Ishikawa (cell line): ENCODE measurements at regions not wholly inside any gene's neighbourhood (a gene's known extent, or its start where the extent isn't known, plus 50 kb on each side); places are given as distances from the start of the nearest gene placed in this dataset.

Source experiments
- CEBPB ChIP-seq: IDR thresholded peaks from 2 replicates; pipeline ENCODE4 v1.6.1; 2012
- EGR1 ChIP-seq: IDR thresholded peaks from 2 replicates; pipeline ENCODE4 v1.6.1; 2012
- EP300 ChIP-seq: IDR thresholded peaks from 2 replicates; pipeline ENCODE4 v1.6.1; 2012; ENCODE audit warnings: borderline replicate concordance
- NFIC ChIP-seq: IDR thresholded peaks from 2 replicates; pipeline ENCODE4 v1.6.1; 2012
- RAD21 ChIP-seq: IDR thresholded peaks from 2 replicates; pipeline ENCODE4 v1.6.1; 2012; ENCODE audit warnings: low read depth
- TAF1 ChIP-seq: IDR thresholded peaks from 2 replicates; pipeline ENCODE4 v1.6.1; 2012; ENCODE audit warnings: low read depth, mild to moderate bottlenecking
- TCF12 ChIP-seq: IDR thresholded peaks from 2 replicates; pipeline ENCODE4 v1.6.1; 2012; ENCODE audit warnings: low read depth
- TEAD4 ChIP-seq: IDR thresholded peaks from 2 replicates; pipeline ENCODE4 v1.6.1; 2012
- YY1 ChIP-seq: IDR thresholded peaks from 2 replicates; pipeline ENCODE4 v1.6.1; 2012; ENCODE audit warnings: low read depth
- ZBTB7A ChIP-seq: IDR thresholded peaks from 2 replicates; pipeline ENCODE4 v1.6.1; 2012; ENCODE audit warnings: low read depth
- TF ChIP-seq, protein P1 (sequence below): IDR thresholded peaks from 2 replicates; pipeline ENCODE4 v1.6.1; 2012; ENCODE audit warnings: low read depth, mild to moderate bottlenecking
- TF ChIP-seq, protein P2 (sequence below): IDR thresholded peaks from 2 replicates; pipeline ENCODE4 v1.6.1; 2012
- TF ChIP-seq, protein P3 (sequence below): IDR thresholded peaks from 2 replicates; pipeline ENCODE4 v1.6.1; 2012

DNA sequence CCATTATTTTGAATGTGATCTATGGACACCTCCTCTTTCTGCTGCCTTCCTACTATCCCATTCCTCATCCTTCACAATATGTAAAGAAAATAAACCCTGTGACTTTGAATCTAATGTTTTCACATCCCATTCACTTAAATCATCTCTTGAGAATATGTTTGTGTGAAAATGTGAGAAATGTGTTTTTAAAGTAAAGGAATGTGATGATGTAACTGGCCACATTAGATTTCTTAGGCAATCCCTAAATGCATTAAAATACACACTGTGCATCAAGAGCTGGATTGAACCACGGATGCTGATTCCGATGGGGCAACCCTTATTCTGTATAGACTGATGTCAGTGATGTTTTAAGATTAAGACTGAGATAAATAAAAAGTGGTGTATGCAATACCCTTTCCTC, 558.9 kb upstream of the TENM3 start:
- TF ChIP-seq CEBPB (no peak), TCF12 (no peak), NFIC (no peak), EGR1 (no peak), RAD21 (no peak), EP300 (no peak), YY1 (no peak), ZBTB7A (no peak), TAF1 (no peak), TEAD4 (no peak)
- TF ChIP-seq, protein P1, sequence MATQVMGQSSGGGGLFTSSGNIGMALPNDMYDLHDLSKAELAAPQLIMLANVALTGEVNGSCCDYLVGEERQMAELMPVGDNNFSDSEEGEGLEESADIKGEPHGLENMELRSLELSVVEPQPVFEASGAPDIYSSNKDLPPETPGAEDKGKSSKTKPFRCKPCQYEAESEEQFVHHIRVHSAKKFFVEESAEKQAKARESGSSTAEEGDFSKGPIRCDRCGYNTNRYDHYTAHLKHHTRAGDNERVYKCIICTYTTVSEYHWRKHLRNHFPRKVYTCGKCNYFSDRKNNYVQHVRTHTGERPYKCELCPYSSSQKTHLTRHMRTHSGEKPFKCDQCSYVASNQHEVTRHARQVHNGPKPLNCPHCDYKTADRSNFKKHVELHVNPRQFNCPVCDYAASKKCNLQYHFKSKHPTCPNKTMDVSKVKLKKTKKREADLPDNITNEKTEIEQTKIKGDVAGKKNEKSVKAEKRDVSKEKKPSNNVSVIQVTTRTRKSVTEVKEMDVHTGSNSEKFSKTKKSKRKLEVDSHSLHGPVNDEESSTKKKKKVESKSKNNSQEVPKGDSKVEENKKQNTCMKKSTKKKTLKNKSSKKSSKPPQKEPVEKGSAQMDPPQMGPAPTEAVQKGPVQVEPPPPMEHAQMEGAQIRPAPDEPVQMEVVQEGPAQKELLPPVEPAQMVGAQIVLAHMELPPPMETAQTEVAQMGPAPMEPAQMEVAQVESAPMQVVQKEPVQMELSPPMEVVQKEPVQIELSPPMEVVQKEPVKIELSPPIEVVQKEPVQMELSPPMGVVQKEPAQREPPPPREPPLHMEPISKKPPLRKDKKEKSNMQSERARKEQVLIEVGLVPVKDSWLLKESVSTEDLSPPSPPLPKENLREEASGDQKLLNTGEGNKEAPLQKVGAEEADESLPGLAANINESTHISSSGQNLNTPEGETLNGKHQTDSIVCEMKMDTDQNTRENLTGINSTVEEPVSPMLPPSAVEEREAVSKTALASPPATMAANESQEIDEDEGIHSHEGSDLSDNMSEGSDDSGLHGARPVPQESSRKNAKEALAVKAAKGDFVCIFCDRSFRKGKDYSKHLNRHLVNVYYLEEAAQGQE = no peak
- TF ChIP-seq, protein P2, sequence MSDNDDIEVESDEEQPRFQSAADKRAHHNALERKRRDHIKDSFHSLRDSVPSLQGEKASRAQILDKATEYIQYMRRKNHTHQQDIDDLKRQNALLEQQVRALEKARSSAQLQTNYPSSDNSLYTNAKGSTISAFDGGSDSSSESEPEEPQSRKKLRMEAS = no peak
- TF ChIP-seq, protein P3, sequence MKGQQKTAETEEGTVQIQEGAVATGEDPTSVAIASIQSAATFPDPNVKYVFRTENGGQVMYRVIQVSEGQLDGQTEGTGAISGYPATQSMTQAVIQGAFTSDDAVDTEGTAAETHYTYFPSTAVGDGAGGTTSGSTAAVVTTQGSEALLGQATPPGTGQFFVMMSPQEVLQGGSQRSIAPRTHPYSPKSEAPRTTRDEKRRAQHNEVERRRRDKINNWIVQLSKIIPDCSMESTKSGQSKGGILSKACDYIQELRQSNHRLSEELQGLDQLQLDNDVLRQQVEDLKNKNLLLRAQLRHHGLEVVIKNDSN = no peak
